Astrocyte (in vitro differentiated cells and primary cell): ENCODE measurements at regions not wholly inside any gene's neighbourhood (a gene's known extent, or its start where the extent isn't known, plus 50 kb on each side); places are given as distances from the start of the nearest gene placed in this dataset.

Source experiments
- DNase-seq: peaks from one replicate; pipeline ENCODE4 v3.0.0-alpha.2; 2010; ENCODE audit warnings: low read depth
- FAIRE-seq: peaks from 2 replicates; lab custom pipeline; 2011; peaks lifted over from hg19 to GRCh38; lab: Jason Lieb, UNC
- H2AFZ ChIP-seq: 2 replicates; pipeline ENCODE4 v1.6.0; 2012; ENCODE audit warnings: low read depth, low read length, inconsistent platforms
- H3K27ac ChIP-seq: 2 replicates; pipeline ENCODE4 v1.5.1; 2011; ENCODE audit warnings: low read depth, low read length, inconsistent platforms
- H3K27me3 ChIP-seq: 2 replicates; pipeline ENCODE4 v1.6.0; 2011; ENCODE audit warnings: low read length, inconsistent platforms; ENCODE audit not compliant: insufficient read depth
- H3K36me3 ChIP-seq: 2 replicates; pipeline ENCODE4 v1.5.1; 2011; ENCODE audit warnings: low read length, inconsistent platforms; ENCODE audit not compliant: insufficient read depth
- H3K4me1 ChIP-seq: 2 replicates; pipeline ENCODE4 v1.5.1; 2011; ENCODE audit warnings: low read length, inconsistent platforms; ENCODE audit not compliant: insufficient read depth
- H3K4me2 ChIP-seq: 2 replicates; pipeline ENCODE4 v1.6.0; 2012; ENCODE audit warnings: low read length, inconsistent platforms
- H3K4me3 ChIP-seq: 2 replicates; pipeline ENCODE4 v1.5.1; 2011; ENCODE audit warnings: low read depth, mild to moderate bottlenecking, low read length, inconsistent platforms; ENCODE audit not compliant: insufficient read depth
- H3K79me2 ChIP-seq: 2 replicates; pipeline ENCODE4 v1.6.0; 2012; ENCODE audit warnings: mild to moderate bottlenecking, low read length, inconsistent platforms; ENCODE audit not compliant: insufficient read depth
- H3K9ac ChIP-seq: 2 replicates; pipeline ENCODE4 v1.6.0; 2012; ENCODE audit warnings: mild to moderate bottlenecking, low read length, inconsistent platforms
- H3K9me3 ChIP-seq: 2 replicates; pipeline ENCODE4 v1.5.1; 2012; ENCODE audit warnings: low read depth, mild to moderate bottlenecking, low read length, inconsistent platforms; ENCODE audit not compliant: insufficient read depth
- H4K20me1 ChIP-seq: 2 replicates; pipeline ENCODE4 v1.6.0; 2012; ENCODE audit warnings: low read length, inconsistent platforms; ENCODE audit not compliant: insufficient read depth
- H3K27ac Mint-ChIP-seq: one replicate; pipeline ENCODE4 v1.8.0; 2021; ENCODE audit warnings: mild to moderate bottlenecking, mixed read lengths; ENCODE audit not compliant: unreplicated experiment
- H3K27me3 Mint-ChIP-seq: one replicate; pipeline ENCODE4 v1.8.0; 2021; ENCODE audit warnings: low read depth, mixed read lengths; ENCODE audit not compliant: unreplicated experiment
- H3K36me3 Mint-ChIP-seq: one replicate; pipeline ENCODE4 v1.8.0; 2021; ENCODE audit warnings: low read depth, mixed read lengths; ENCODE audit not compliant: unreplicated experiment
- H3K4me1 Mint-ChIP-seq: one replicate; pipeline ENCODE4 v1.8.0; 2021; ENCODE audit warnings: low read depth, mixed read lengths; ENCODE audit not compliant: unreplicated experiment
- H3K4me3 Mint-ChIP-seq: one replicate; pipeline ENCODE4 v1.8.0; 2021; ENCODE audit warnings: mild to moderate bottlenecking, moderate library complexity, mixed read lengths; ENCODE audit not compliant: unreplicated experiment
- H3K9me3 Mint-ChIP-seq: one replicate; pipeline ENCODE4 v1.8.0; 2021; ENCODE audit warnings: mild to moderate bottlenecking, mixed read lengths; ENCODE audit not compliant: unreplicated experiment
- CTCF ChIP-seq: IDR thresholded peaks from 2 replicates; pipeline ENCODE4 v1.5.1; 2011; ENCODE audit warnings: low read depth, mild to moderate bottlenecking, inconsistent platforms, low read length, moderate library complexity; ENCODE audit not compliant: insufficient read depth
- EZH2 ChIP-seq: IDR thresholded peaks from 2 replicates; pipeline ENCODE4 v1.6.1; 2012; ENCODE audit warnings: mild to moderate bottlenecking, low read length, inconsistent platforms; ENCODE audit not compliant: insufficient read depth

- H3K4me1 ChIP-seq, result no peaks in the 10 kb centered on the region
- no peaks in the 10 kb centered on the region for H4K20me1 ChIP-seq
- H3K36me3 ChIP-seq, result no peaks in the 10 kb centered on the region
- no peaks in the 10 kb centered on the region for H3K9me3 ChIP-seq
- Mint-ChIP-seq H3K36me3 (no peaks in the 10 kb centered on the region), H3K4me1 (peaks cover 3% of the 10 kb centered on the region), H3K27ac (no peak overlapping the region), H3K27me3 (peaks cover 4% of the 10 kb centered on the region), H3K9me3 (no peaks in the 10 kb centered on the region), H3K4me3 (no peak overlapping the region)
- H3K9ac ChIP-seq, result no peak overlapping the region
- no peak overlapping the region for H3K27ac ChIP-seq
- H3K4me2 ChIP-seq, result no peak overlapping the region
- no peak for TF ChIP-seq CTCF
- TF ChIP-seq EZH2, result no peak
- H2AFZ ChIP-seq, result no peak overlapping the region
- H3K27me3 ChIP-seq, result no peaks in the 10 kb centered on the region
- H3K79me2 ChIP-seq, result no peaks in the 10 kb centered on the region
- H3K4me3 ChIP-seq, result no peak overlapping the region
- no peak for DNase-seq
- no peak for FAIRE-seq
Measured at GRCh38 chr11:111176603-111177002, 68.9 kb upstream of the POU2AF2 start.

- Histone ChIP-seq H3K36me3 (no peaks in the 10 kb centered on the region), H3K9ac (no peak overlapping the region), H3K4me2 (no peak overlapping the region), H3K27ac (no peak overlapping the region), H3K4me3 (no peak overlapping the region), H3K27me3 (no peaks in the 10 kb centered on the region), H4K20me1 (no peaks in the 10 kb centered on the region), H3K79me2 (no peaks in the 10 kb centered on the region), H2AFZ (no peak overlapping the region), H3K9me3 (no peaks in the 10 kb centered on the region), H3K4me1 (no peaks in the 10 kb centered on the region)
- TF ChIP-seq EZH2, result no peak
- no peak for TF ChIP-seq CTCF
- Mint-ChIP-seq H3K9me3 (no peaks in the 10 kb centered on the region), H3K36me3 (no peaks in the 10 kb centered on the region), H3K27ac (no peak overlapping the region), H3K4me1 (peaks cover 3% of the 10 kb centered on the region), H3K4me3 (no peak overlapping the region), H3K27me3 (peaks cover 4% of the 10 kb centered on the region)
- FAIRE-seq (no peak), DNase-seq (peak; percentile 57)
Measured at GRCh38 chr11:111173221-111173620, 72.3 kb upstream of the POU2AF2 start.

GRCh38 chr11:111172321-111172862 lies 73.1 kb upstream of the POU2AF2 start:
- Mint-ChIP-seq H3K4me1 (peaks cover 3% of the 10 kb centered on the region), H3K36me3 (no peaks in the 10 kb centered on the region), H3K27me3 (peaks cover 4% of the 10 kb centered on the region), H3K27ac (no peak overlapping the region), H3K4me3 (no peak overlapping the region), H3K9me3 (no peaks in the 10 kb centered on the region)
- DNase-seq (no peak), FAIRE-seq (no peak)
- no peaks in the 10 kb centered on the region for H3K79me2 ChIP-seq
- H3K4me3 ChIP-seq, result no peak overlapping the region
- no peak overlapping the region for H2AFZ ChIP-seq
- H4K20me1 ChIP-seq, result no peaks in the 10 kb centered on the region
- no peak overlapping the region for H3K9ac ChIP-seq
- H3K36me3 ChIP-seq, result no peaks in the 10 kb centered on the region
- no peak overlapping the region for H3K27ac ChIP-seq
- no peaks in the 10 kb centered on the region for H3K9me3 ChIP-seq
- H3K27me3 ChIP-seq, result no peaks in the 10 kb centered on the region
- no peaks in the 10 kb centered on the region for H3K4me1 ChIP-seq
- no peak overlapping the region for H3K4me2 ChIP-seq
- TF ChIP-seq EZH2 (no peak), CTCF (no peak)
